ENCODE measurements at regions not wholly inside any gene's neighbourhood (a gene's known extent, or its start where the extent isn't known, plus 50 kb on each side); places are given as distances from the start of the nearest gene placed in this dataset.
"Not testable (repeated sequence)": the region's sequence is repeated elsewhere in the genome, so short reads cannot be mapped to it uniquely, and the experiment has no call there.

DNA sequence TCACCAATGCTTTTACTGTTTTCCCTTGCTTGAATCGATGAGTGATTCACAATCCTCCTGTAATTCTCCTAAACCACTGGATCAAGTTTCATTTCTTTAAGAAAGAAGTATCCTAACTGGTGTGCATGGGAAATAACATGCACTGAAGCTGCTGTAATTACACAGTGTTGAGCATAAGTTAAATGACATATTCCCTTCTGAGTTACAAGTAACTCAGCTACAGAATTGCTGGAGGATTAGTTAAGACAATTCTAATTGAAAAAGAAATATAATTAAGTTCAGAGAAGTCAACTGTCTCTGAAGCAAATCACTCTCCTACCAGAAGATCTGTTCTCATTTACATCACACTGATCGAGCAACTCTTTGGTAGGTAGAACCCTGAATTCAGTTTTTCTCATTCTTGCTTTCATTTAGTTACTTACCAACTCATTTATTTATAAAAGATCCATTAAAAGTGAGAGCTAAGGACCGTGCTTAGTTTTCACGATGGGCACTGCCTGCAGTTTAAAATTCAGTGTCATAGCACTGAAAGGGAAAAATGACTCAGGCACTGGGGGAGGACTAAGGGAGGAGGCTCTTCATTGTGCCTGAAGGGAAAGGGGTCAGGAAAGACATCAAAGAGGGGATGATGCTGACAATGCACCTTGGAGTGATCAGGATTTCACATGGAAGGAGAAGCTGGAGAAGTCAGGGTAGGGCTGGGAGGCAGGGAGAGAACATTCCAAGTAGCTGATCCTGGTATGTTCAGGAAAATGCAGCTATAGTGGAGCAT, 327.2 kb downstream of the EMP1 start:
- CTCF ChIA-PET = interaction anchor here (1.0 to 2.4 kb wide), 2 partner anchors 11 to 14 kb away, joined by 3 to 9 read pairs; no protein-coding TSS in a partner anchor
- H3K4me3 ChIP-seq (ENCODE audit: low read depth, low read length) = no peak overlapping the region
- no peak for DNase-seq (ENCODE audit: low read depth, low spot score)
- POLR2A ChIA-PET = no interaction called here
- TF ChIP-seq CTCF (IDR thresholded peaks at IDR 0.05; ENCODE audit: insufficient read depth, low read length, missing control alignments) = no peak

DNA sequence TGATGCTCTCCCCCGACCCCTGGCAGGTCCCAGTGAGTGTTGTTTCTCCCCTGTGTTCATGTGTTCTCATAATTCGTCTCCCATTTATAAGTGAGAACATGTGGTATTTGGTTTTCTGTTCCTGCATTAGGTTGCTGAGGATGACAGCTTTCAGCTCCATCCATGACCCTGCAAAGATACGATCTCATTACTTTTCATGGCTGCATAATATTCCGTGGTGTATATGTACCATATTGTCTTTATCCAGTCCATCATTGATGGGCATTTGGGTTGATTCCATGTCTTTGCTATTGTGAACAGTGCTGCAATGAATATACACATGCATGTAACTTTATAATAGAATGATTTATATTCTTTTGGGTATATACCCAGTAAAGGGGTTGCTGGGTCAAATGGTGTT, 321.5 kb downstream of the EMP1 start:
- POLR2A ChIA-PET; DNase-seq (ENCODE audit: low read depth, low spot score); H3K4me3 ChIP-seq (ENCODE audit: low read depth, low read length): not testable (repeated sequence)
- CTCF ChIA-PET = interaction anchor here (2.9 kb wide), 1 partner anchor 17 kb away, joined by 11 read pairs; no protein-coding TSS in a partner anchor

DNA sequence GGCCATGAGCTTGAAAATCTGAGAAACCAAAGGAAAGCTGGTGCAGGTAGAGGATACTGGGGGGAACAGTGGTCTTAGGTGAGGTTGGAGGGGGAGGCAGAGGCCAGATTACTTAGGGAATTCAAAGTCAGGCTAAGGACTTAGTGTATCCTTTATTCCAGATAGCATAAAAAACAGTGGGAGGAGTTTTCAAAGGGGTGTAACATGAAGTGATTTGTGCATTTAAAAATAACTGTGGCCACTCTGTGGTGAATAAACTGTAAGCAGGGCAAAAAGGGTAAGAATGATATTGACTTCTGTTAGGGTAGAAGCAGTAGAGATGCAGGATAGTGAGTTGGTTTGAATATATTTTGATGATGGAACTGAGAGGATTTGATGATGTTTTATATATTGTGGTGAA, 313.2 kb downstream of the EMP1 start:
- POLR2A ChIA-PET = no interaction called here
- TF ChIP-seq CTCF (IDR thresholded peaks at IDR 0.05; ENCODE audit: insufficient read depth, low read length, missing control alignments) = no peak
- no peak for DNase-seq (ENCODE audit: low read depth, low spot score)
- CTCF ChIA-PET = interaction anchor here (1.3 kb wide), 1 partner anchor 24 kb away, joined by 3 read pairs; no protein-coding TSS in a partner anchor
- H3K4me3 ChIP-seq (ENCODE audit: low read depth, low read length) = no peak overlapping the region

DNA sequence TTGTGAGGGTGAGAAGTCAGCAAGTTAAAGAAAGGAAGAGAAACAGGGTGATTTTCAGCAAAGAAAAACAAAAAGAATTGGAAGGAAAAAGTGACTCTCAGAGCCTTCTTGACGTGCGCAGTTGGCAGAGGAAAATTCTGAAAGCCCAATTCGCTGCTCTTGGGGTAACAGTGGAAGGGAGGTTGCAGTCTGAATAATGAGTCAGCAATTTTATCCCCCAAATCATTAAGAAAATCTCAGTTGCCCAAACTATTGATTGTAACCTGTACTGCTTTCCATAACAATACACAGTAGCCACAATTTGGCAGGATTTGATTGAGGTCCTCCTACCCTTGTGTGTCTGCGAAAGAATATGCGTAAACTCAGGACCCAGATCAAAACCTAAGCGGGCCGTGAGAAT, 309.1 kb downstream of the EMP1 start:
- DNase-seq (ENCODE audit: low read depth, low spot score) = no peak
- ChIA-PET CTCF (no interaction called here), POLR2A (no interaction called here)
- TF ChIP-seq CTCF (IDR thresholded peaks at IDR 0.05; ENCODE audit: insufficient read depth, low read length, missing control alignments) = no peak
- no peak overlapping the region for H3K4me3 ChIP-seq (ENCODE audit: low read depth, low read length)

GRCh38 chr12:13505224-13505623, 308.7 kb downstream of the EMP1 start:
- H3K4me3 ChIP-seq (ENCODE audit: low read depth, low read length) = no peak overlapping the region
- no peak for DNase-seq (ENCODE audit: low read depth, low spot score)
- POLR2A ChIA-PET = no interaction called here
- no peak for TF ChIP-seq CTCF (IDR thresholded peaks at IDR 0.05; ENCODE audit: insufficient read depth, low read length, missing control alignments)
- CTCF ChIA-PET = interaction anchor here (1.5 kb wide), 1 partner anchor 31 kb away, joined by 5 read pairs; no protein-coding TSS in a partner anchor

GRCh38 chr12:13504736-13505135, 308.2 kb downstream of the EMP1 start:
- POLR2A ChIA-PET = no interaction called here
- H3K4me3 ChIP-seq (ENCODE audit: low read depth, low read length) = no peak overlapping the region
- CTCF ChIA-PET = interaction anchor here (1.5 kb wide), 1 partner anchor 31 kb away, joined by 5 read pairs; no protein-coding TSS in a partner anchor
- no peak for TF ChIP-seq CTCF (IDR thresholded peaks at IDR 0.05; ENCODE audit: insufficient read depth, low read length, missing control alignments)
- no peak for DNase-seq (ENCODE audit: low read depth, low spot score)

GRCh38 chr12:13504074-13504473, 307.5 kb downstream of the EMP1 start:
- POLR2A ChIA-PET = no interaction called here
- CTCF ChIA-PET = interaction anchor here (1.5 kb wide), 1 partner anchor 32 kb away, joined by 5 read pairs; no protein-coding TSS in a partner anchor
- no peak for TF ChIP-seq CTCF (IDR thresholded peaks at IDR 0.05; ENCODE audit: insufficient read depth, low read length, missing control alignments)
- no peak for DNase-seq (ENCODE audit: low read depth, low spot score)
- H3K4me3 ChIP-seq (ENCODE audit: low read depth, low read length) = no peak overlapping the region
